Stomach (tissue), 4 donors: ENCODE measurements at regions not wholly inside any gene's neighbourhood (a gene's known extent, or its start where the extent isn't known, plus 50 kb on each side); places are given as distances from the start of the nearest gene placed in this dataset.

Experiments used
- EP300 ChIP-seq: sonication (generic); formaldehyde crosslinking; IDR thresholded peaks from one replicate; pipeline ENCODE4 v1.6.1; 2017; ENCODE audit warnings: antibody characterized with exemption
- POLR2A ChIP-seq, 4 donors: fragments of 450-650 bp; IDR thresholded peaks; one replicate each; pipeline ENCODE4 v1.6.1; 2016; ENCODE audit warnings: antibody characterized with exemption in 4 of 4, control low read depth in 2 of 4, mild to moderate bottlenecking in 1 of 4, moderate library complexity in 1 of 4
- POLR2AphosphoS5 ChIP-seq, 3 donors: sonication (generic); formaldehyde crosslinking; IDR thresholded peaks; one replicate each; pipeline ENCODE4 v1.6.1; 2016; ENCODE audit warnings: antibody characterized with exemption in 3 of 3
- TF ChIP-seq, protein P1 (sequence below), 7 experiments: fragments of 450-650 bp in 4 of 7; fragments of 200-600 bp in 3 of 7; sonication (generic) in 3 of 7; IDR thresholded peaks; one replicate each; pipeline ENCODE4 v1.5.1; 2016 to 2019; ENCODE audit warnings: antibody characterized with exemption in 7 of 7, control low read depth in 2 of 7, mild to moderate bottlenecking in 1 of 7

DNA sequence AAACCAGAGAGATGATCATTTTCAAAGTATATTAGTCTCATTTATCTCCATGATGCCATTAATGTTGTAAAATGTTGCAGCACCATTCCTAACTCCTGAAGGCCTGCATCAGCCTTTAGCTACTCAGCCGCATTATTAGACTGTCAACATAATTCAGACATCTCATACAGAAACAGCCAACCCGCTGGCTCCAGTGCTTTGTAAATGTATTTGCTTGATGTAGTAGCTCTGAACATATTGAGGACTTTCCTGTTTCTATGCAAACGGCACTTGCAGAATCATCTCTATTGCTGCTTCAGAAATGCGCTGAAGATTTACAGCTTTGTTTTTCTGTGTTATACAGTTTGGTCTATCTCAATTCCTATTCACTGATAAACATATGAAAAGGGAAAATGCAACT is 372.2 kb downstream of the DSEL start:
- TF ChIP-seq, protein P1, sequence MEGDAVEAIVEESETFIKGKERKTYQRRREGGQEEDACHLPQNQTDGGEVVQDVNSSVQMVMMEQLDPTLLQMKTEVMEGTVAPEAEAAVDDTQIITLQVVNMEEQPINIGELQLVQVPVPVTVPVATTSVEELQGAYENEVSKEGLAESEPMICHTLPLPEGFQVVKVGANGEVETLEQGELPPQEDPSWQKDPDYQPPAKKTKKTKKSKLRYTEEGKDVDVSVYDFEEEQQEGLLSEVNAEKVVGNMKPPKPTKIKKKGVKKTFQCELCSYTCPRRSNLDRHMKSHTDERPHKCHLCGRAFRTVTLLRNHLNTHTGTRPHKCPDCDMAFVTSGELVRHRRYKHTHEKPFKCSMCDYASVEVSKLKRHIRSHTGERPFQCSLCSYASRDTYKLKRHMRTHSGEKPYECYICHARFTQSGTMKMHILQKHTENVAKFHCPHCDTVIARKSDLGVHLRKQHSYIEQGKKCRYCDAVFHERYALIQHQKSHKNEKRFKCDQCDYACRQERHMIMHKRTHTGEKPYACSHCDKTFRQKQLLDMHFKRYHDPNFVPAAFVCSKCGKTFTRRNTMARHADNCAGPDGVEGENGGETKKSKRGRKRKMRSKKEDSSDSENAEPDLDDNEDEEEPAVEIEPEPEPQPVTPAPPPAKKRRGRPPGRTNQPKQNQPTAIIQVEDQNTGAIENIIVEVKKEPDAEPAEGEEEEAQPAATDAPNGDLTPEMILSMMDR (IDR thresholded peaks at IDR 0.05) = no peak
- TF ChIP-seq POLR2AphosphoS5 (IDR thresholded peaks at IDR 0.05) (no peak), POLR2A (IDR thresholded peaks at IDR 0.05) (no peak), EP300 (no peak)
